OCI-LY1 (cell line): ENCODE measurements at regions not wholly inside any gene's neighbourhood (a gene's known extent, or its start where the extent isn't known, plus 50 kb on each side); places are given as distances from the start of the nearest gene placed in this dataset.

Experiments used
- CTCF ChIP-seq: fragments of 200-600 bp; sonication (generic), shearing (Covaris generic); IDR thresholded peaks from 2 replicates; pipeline ENCODE4 v1.5.1; 2017; ENCODE audit warnings: mild to moderate bottlenecking, antibody characterized with exemption, low read length, moderate library complexity, mixed read lengths
- EZH2 ChIP-seq: fragments of 200-600 bp; sonication (generic), shearing (Covaris generic); IDR thresholded peaks from 2 replicates; pipeline ENCODE4 v1.8.0; 2017; ENCODE audit warnings: borderline replicate concordance, mixed run types, mild to moderate bottlenecking, antibody characterized with exemption, low read length, moderate library complexity, mixed read lengths

- TF ChIP-seq CTCF (no peak), EZH2 (no peak)
Observed at GRCh38 chr4:181550381-181550780, 692.8 kb upstream of the TENM3 start.
